Osteoblast (primary cell): ENCODE measurements at regions not wholly inside any gene's neighbourhood (a gene's known extent, or its start where the extent isn't known, plus 50 kb on each side); places are given as distances from the start of the nearest gene placed in this dataset.

Experiments used
- DNase-seq: peaks from one replicate; pipeline ENCODE4 v3.0.0; 2011; ENCODE audit warnings: low spot score, mixed read lengths; ENCODE audit not compliant: insufficient read length; ENCODE audit errors: missing footprints
- H2AFZ ChIP-seq: 2 replicates; pipeline ENCODE4 v1.6.0; 2011; ENCODE audit warnings: mild to moderate bottlenecking, low read length
- H3K27ac ChIP-seq: 2 replicates; pipeline ENCODE4 v1.5.1; 2011; ENCODE audit warnings: mild to moderate bottlenecking, low read depth, low read length, moderate library complexity
- H3K27me3 ChIP-seq: 2 replicates; pipeline ENCODE4 v1.6.0; 2012; ENCODE audit warnings: mild to moderate bottlenecking, control low read depth, inconsistent platforms, low read length, moderate library complexity; ENCODE audit not compliant: insufficient read depth
- H3K36me3 ChIP-seq: 2 replicates; pipeline ENCODE4 v1.5.1; 2011; ENCODE audit warnings: mild to moderate bottlenecking, low read length, control low read depth, moderate library complexity; ENCODE audit not compliant: insufficient read depth
- H3K4me1 ChIP-seq: 2 replicates; pipeline ENCODE4 v1.5.1; 2011; ENCODE audit warnings: mild to moderate bottlenecking, low read length, control low read depth, moderate library complexity; ENCODE audit not compliant: insufficient read depth
- H3K4me2 ChIP-seq: 2 replicates; pipeline ENCODE4 v1.6.0; 2011; ENCODE audit warnings: mild to moderate bottlenecking, low read length; ENCODE audit not compliant: insufficient read depth
- H3K4me3 ChIP-seq: fragments of 200-600 bp; sonication (generic); 3 replicates; pipeline ENCODE4 v1.5.1; 2012; ENCODE audit warnings: mild to moderate bottlenecking, low read length, inconsistent platforms; ENCODE audit not compliant: insufficient read depth
- H3K79me2 ChIP-seq: 2 replicates; pipeline ENCODE4 v1.6.0; 2012; ENCODE audit warnings: mild to moderate bottlenecking, low read length, control low read depth, inconsistent platforms; ENCODE audit not compliant: insufficient read depth
- H3K9me3 ChIP-seq: 2 replicates; pipeline ENCODE4 v1.5.1; 2011; ENCODE audit warnings: low read depth, low read length, control low read depth
- H4K20me1 ChIP-seq: 2 replicates; pipeline ENCODE4 v1.6.0; 2012; ENCODE audit warnings: mild to moderate bottlenecking, low read length, control low read depth; ENCODE audit not compliant: insufficient read depth
- TF ChIP-seq, protein P1 (sequence below): IDR thresholded peaks from 2 replicates; pipeline ENCODE4 v1.5.1; 2011; ENCODE audit warnings: mild to moderate bottlenecking, low read depth, low read length, moderate library complexity; ENCODE audit errors: extremely low read depth

DNA sequence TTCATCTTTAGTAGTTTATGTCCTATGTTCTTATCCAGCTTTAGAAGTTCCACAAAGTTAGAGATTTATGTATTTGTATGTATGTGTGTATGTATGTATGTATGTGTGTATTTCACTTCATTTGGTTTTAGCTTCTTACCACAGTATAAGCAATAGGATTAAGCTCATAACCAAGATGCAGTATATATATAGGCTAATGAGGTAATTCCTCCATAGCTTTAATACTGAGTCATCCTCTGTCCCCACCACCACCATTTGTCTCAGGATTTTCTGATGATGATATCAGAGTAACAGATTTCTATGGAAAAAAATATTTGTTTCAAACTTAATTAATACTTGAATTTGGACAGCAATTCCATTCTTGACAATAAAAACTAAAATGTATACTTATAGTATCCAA lies 159.2 kb downstream of the SOX11 start:
- DNase-seq = no peak
- H3K27me3 ChIP-seq = no peaks in the 10 kb centered on the region
- no peaks in the 10 kb centered on the region for H3K9me3 ChIP-seq
- no peak overlapping the region for H3K27ac ChIP-seq
- no peaks in the 10 kb centered on the region for H3K36me3 ChIP-seq
- H3K4me2 ChIP-seq = no peak overlapping the region
- H2AFZ ChIP-seq = no peak overlapping the region
- no peaks in the 10 kb centered on the region for H3K4me1 ChIP-seq
- TF ChIP-seq, protein P1, sequence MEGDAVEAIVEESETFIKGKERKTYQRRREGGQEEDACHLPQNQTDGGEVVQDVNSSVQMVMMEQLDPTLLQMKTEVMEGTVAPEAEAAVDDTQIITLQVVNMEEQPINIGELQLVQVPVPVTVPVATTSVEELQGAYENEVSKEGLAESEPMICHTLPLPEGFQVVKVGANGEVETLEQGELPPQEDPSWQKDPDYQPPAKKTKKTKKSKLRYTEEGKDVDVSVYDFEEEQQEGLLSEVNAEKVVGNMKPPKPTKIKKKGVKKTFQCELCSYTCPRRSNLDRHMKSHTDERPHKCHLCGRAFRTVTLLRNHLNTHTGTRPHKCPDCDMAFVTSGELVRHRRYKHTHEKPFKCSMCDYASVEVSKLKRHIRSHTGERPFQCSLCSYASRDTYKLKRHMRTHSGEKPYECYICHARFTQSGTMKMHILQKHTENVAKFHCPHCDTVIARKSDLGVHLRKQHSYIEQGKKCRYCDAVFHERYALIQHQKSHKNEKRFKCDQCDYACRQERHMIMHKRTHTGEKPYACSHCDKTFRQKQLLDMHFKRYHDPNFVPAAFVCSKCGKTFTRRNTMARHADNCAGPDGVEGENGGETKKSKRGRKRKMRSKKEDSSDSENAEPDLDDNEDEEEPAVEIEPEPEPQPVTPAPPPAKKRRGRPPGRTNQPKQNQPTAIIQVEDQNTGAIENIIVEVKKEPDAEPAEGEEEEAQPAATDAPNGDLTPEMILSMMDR = no peak
- H3K4me3 ChIP-seq = no peak overlapping the region
- H3K79me2 ChIP-seq = no peaks in the 10 kb centered on the region
- H4K20me1 ChIP-seq = no peaks in the 10 kb centered on the region

DNA sequence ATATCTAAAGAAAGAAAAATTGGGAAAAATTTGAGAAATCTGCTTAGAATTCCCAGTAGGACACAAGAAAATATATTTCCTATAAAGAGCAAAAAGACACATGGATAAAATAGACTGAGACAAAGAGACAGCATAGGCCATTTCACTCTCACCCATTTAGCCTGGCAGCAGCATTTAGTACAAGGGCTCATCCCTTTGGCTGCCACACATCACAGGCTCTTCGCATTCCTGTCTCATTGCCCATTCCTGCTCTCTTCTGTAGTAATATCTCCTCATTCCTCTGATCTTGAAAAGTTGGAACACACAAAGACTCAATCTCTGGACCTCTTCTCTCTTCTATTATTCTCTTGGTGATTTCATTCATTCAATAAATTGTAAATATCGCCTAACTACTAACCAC lies 162.6 kb downstream of the SOX11 start:
- Histone ChIP-seq H3K79me2 (no peaks in the 10 kb centered on the region), H3K4me1 (no peaks in the 10 kb centered on the region), H3K4me3 (no peak overlapping the region), H3K9me3 (no peaks in the 10 kb centered on the region), H3K27me3 (no peaks in the 10 kb centered on the region), H2AFZ (no peak overlapping the region), H3K4me2 (no peak overlapping the region), H3K36me3 (no peaks in the 10 kb centered on the region), H4K20me1 (no peaks in the 10 kb centered on the region), H3K27ac (no peak overlapping the region)
- TF ChIP-seq, protein P1 = no peak
- no peak for DNase-seq

DNA sequence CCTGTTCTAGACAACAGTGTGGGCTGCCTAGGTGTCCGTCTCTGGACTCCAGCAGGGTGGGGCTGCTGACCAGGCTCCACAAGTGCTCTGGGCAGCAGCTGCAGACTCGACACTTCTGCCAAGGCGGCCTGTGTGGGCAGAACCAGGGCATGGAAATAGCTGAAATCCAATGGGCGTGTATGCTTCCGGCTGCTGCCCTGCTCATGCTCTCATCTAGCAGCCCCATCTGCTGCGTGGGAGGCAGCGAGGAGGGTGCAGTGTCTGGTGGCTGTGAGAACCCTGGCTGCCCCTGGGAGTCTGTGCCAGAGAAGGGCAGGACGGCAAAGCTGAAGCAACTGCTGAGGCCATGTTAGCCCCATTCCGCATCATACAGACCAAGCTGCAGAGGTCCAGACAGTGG lies 174.9 kb downstream of the SOX11 start:
- H2AFZ ChIP-seq = no peak overlapping the region
- H3K27ac ChIP-seq = no peak overlapping the region
- no peaks in the 10 kb centered on the region for H3K27me3 ChIP-seq
- no peak overlapping the region for H3K4me2 ChIP-seq
- H3K79me2 ChIP-seq = no peaks in the 10 kb centered on the region
- H3K4me3 ChIP-seq = no peak overlapping the region
- no peaks in the 10 kb centered on the region for H3K9me3 ChIP-seq
- no peaks in the 10 kb centered on the region for H3K4me1 ChIP-seq
- DNase-seq = no peak
- H4K20me1 ChIP-seq = no peaks in the 10 kb centered on the region
- H3K36me3 ChIP-seq = no peaks in the 10 kb centered on the region
- TF ChIP-seq, protein P1 = no peak

DNA sequence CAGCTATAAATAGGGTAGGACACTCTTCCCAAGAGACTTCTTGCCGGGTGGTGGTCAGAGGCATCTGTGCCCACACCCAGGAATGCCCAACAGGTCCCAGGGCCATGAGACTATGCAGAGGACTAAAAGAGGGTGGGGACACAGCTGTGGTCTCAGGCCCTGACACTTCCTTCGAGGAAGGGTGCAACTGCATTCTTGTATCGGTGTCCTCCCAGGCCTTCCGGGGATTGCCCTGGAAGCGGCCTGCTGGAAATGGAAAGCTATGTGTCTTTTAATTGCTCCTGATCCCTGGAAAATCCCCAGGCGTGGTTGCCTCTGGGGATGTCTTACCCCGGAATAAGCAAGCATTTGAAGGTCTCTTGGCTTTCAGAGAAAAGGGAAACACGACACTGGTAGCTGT lies 176.7 kb downstream of the SOX11 start:
- Histone ChIP-seq H3K4me2 (no peak overlapping the region), H3K79me2 (no peaks in the 10 kb centered on the region), H3K9me3 (no peaks in the 10 kb centered on the region), H3K4me1 (no peaks in the 10 kb centered on the region), H4K20me1 (no peaks in the 10 kb centered on the region), H3K27me3 (no peaks in the 10 kb centered on the region), H2AFZ (no peak overlapping the region), H3K27ac (no peak overlapping the region), H3K36me3 (no peaks in the 10 kb centered on the region), H3K4me3 (no peak overlapping the region)
- DNase-seq = no peak
- TF ChIP-seq, protein P1 = no peak
